ENCODE measurements at regions not wholly inside any gene's neighbourhood (a gene's known extent, or its start where the extent isn't known, plus 50 kb on each side); places are given as distances from the start of the nearest gene placed in this dataset.

DNA sequence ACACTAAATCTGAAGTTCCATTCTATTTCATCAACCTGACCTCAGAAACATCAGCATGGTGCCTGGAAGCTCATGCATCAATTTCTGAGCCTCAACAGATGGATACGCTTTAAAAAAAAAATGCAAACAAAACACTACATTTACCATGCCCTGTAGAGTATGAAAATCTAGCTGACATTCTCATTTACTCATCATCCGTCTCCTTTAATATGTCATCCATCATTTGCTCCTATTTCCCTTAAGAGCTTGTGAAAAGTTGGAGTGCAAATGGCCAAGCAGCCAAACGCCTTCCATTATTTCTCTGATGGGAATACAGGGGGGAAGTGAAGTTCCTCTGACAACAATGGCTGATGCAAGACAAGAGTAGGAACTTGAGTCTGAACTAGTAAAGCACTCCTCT lies 295.0 kb downstream of the TGFB2 start:
- Histone ChIP-seq H3K27ac (ENCODE audit: low read depth, low read length) (no peak overlapping the region), H3K36me3 (ENCODE audit: control insufficient read depth, insufficient read depth, low read length) (no peaks in the 10 kb centered on the region), H3K27me3 (ENCODE audit: control insufficient read depth, insufficient read depth, low read length) (no peaks in the 10 kb centered on the region), H3K9me3 (ENCODE audit: control insufficient read depth, insufficient read depth, low read depth, low read length) (no peaks in the 10 kb centered on the region), H3K4me1 (ENCODE audit: control insufficient read depth, insufficient read depth, low read length) (no peaks in the 10 kb centered on the region), H3K9ac (ENCODE audit: low read length) (no peak overlapping the region), H3K4me3 (ENCODE audit: low read depth, low read length) (no peak overlapping the region)

DNA sequence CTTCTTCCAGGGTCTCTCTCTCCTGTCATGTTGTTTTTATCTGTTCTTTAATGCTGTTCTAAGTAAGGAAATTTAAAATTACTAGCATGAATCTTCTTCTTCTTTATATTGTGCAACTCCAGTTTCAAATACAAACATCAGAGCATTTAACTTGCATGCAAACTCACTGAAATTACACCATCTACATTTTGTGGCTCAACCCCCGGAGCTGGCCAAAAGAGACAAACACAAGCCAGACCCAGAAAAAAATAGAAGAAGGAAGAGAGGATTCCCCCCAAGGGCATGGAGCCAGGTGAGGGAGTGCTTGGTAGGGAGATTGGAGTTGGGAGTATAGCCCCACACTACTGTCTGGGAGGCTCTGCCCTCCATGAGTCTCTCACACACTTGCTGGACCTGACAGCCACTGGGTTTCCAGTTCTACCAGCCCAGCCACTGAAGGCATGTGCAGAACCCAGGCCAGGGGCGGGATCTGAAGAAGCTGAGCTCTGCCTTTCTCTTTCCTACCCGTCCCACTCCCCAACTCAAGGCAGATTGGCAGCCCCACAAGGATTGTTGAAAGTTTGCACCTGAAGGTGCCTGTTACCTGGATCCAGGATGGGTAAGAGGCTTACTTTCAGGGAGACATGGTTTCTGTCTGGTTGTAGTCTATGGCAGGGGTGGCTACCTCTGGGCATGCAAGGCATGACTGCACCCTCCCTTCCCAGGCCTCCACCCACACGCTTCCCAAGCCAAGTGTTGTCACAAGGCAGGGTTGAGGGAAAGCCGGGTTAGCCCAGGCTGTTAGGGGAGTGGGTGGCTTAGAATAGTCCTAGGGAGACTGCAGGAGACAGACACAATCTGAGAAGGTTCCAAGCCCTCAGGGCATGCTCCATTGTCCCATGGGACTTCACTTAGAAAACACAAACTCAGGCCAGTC lies 297.2 kb downstream of the TGFB2 start:
- H3K4me1 ChIP-seq (ENCODE audit: control insufficient read depth, insufficient read depth, low read length) = no peaks in the 10 kb centered on the region
- no peaks in the 10 kb centered on the region for H3K27me3 ChIP-seq (ENCODE audit: control insufficient read depth, insufficient read depth, low read length)
- H3K4me3 ChIP-seq (ENCODE audit: low read depth, low read length) = no peak overlapping the region
- no peaks in the 10 kb centered on the region for H3K36me3 ChIP-seq (ENCODE audit: control insufficient read depth, insufficient read depth, low read length)
- H3K27ac ChIP-seq (ENCODE audit: low read depth, low read length) = no peak overlapping the region
- H3K9me3 ChIP-seq (ENCODE audit: control insufficient read depth, insufficient read depth, low read depth, low read length) = no peaks in the 10 kb centered on the region
- H3K9ac ChIP-seq (ENCODE audit: low read length) = no peak overlapping the region

DNA sequence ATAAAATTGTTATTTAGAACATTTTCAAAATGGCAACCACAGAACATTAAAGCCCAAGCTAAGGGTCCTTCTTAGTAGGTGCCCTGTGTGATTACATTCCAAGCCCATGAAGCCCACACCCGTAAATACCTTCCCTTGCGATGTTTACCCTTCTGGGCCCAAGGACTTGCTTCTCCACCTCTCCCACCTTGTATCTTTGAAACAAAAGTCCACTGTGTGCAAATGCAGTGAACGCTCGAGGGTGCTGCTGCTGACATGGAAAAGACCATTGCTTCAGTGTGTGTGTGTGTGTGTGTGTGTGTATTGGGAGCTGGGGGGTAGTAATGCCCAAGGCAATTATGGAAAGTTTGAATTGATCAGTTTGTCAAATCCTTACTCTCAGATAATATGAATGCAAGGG lies 298.1 kb downstream of the TGFB2 start:
- no peaks in the 10 kb centered on the region for H3K9me3 ChIP-seq (ENCODE audit: control insufficient read depth, insufficient read depth, low read depth, low read length)
- H3K27ac ChIP-seq (ENCODE audit: low read depth, low read length) = no peak overlapping the region
- H3K4me3 ChIP-seq (ENCODE audit: low read depth, low read length) = no peak overlapping the region
- H3K36me3 ChIP-seq (ENCODE audit: control insufficient read depth, insufficient read depth, low read length) = no peaks in the 10 kb centered on the region
- no peaks in the 10 kb centered on the region for H3K4me1 ChIP-seq (ENCODE audit: control insufficient read depth, insufficient read depth, low read length)
- no peaks in the 10 kb centered on the region for H3K27me3 ChIP-seq (ENCODE audit: control insufficient read depth, insufficient read depth, low read length)
- no peak overlapping the region for H3K9ac ChIP-seq (ENCODE audit: low read length)

DNA sequence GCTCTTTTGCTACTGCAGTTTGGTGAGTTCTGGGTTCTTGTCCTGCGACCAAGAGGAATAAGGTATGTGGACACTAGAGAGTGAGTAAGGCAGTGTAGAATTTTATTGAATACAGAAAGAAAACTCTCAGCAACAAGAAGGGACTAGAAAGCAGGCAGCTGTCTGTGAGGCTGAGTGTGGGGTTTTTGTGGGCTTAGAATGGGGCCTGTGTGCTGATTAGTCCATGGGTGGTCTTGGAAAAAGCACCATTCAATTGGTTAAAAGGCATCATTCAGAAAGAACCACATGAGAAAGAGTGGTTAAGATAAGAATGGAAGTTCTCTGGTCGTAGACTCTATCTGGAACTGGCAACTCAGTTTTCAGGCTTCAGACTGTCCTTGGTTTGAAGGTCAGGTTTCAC lies 298.8 kb downstream of the TGFB2 start:
- H3K4me1 ChIP-seq (ENCODE audit: control insufficient read depth, insufficient read depth, low read length) = no peaks in the 10 kb centered on the region
- H3K9me3 ChIP-seq (ENCODE audit: control insufficient read depth, insufficient read depth, low read depth, low read length) = no peaks in the 10 kb centered on the region
- H3K27ac ChIP-seq (ENCODE audit: low read depth, low read length) = no peak overlapping the region
- H3K9ac ChIP-seq (ENCODE audit: low read length) = no peak overlapping the region
- H3K4me3 ChIP-seq (ENCODE audit: low read depth, low read length) = no peak overlapping the region
- no peaks in the 10 kb centered on the region for H3K36me3 ChIP-seq (ENCODE audit: control insufficient read depth, insufficient read depth, low read length)
- no peaks in the 10 kb centered on the region for H3K27me3 ChIP-seq (ENCODE audit: control insufficient read depth, insufficient read depth, low read length)

DNA sequence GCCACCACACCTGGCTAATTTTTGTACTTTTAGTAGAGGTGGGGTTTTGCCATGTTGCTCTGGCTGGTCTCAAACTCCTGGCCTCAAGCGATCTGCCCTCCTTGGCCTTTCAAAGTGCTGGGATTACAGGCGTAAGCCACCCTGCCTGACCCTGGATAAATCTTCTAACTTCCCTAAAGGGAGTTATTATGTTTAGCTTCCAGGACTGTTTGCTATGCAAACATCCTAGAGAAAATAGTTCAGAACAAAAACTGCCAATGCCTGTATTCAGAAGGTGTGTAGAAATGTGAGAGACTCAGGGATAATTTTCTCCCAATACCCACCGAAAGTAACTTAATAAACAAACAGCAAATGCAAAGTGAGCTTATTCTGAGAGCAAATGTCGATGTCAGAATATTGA lies 301.2 kb downstream of the TGFB2 start:
- H3K27ac ChIP-seq (ENCODE audit: low read depth, low read length) = no peak overlapping the region
- no peaks in the 10 kb centered on the region for H3K4me1 ChIP-seq (ENCODE audit: control insufficient read depth, insufficient read depth, low read length)
- H3K9me3 ChIP-seq (ENCODE audit: control insufficient read depth, insufficient read depth, low read depth, low read length) = no peaks in the 10 kb centered on the region
- no peaks in the 10 kb centered on the region for H3K27me3 ChIP-seq (ENCODE audit: control insufficient read depth, insufficient read depth, low read length)
- H3K36me3 ChIP-seq (ENCODE audit: control insufficient read depth, insufficient read depth, low read length) = no peaks in the 10 kb centered on the region
- H3K9ac ChIP-seq (ENCODE audit: low read length) = no peak overlapping the region
- no peak overlapping the region for H3K4me3 ChIP-seq (ENCODE audit: low read depth, low read length)

DNA sequence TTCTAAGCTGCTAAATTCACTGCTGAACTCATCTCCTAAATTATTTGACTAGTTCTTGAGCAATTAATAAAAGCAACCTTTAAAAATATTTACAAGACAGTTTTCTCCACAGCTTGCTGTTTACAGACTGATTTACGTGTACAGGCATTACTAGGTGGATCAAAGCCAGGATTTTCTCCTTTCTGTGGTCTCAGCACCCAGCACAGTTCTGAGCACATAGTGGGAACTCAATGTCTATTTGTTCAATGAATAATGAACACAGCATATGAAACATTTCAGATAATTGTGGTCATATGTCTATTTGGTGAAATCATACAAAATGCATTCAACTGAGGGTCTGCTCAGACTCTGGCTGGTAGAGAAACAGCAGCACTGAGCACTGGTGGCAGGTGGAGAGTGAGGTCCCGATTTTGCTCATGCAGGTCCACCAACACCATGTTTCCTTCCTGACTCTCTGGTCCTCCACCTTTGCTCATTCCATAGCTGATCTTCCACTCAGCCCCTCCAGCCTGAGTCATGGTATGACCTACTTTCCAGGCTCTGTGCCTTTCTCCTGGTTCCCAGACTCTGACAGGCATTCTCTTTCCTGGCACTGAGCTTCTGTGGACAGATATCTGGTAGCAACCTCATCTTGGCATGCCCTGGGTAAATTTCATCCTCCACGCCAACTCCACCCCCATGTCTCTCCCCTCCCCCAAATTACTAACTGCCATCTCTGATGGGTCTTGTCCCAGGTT lies 311.3 kb downstream of the TGFB2 start:
- Histone ChIP-seq H3K9me3 (ENCODE audit: control insufficient read depth, insufficient read depth, low read depth, low read length) (no peaks in the 10 kb centered on the region), H3K27ac (ENCODE audit: low read depth, low read length) (no peak overlapping the region), H3K9ac (ENCODE audit: low read length) (no peak overlapping the region), H3K36me3 (ENCODE audit: control insufficient read depth, insufficient read depth, low read length) (no peaks in the 10 kb centered on the region), H3K27me3 (ENCODE audit: control insufficient read depth, insufficient read depth, low read length) (no peaks in the 10 kb centered on the region), H3K4me3 (ENCODE audit: low read depth, low read length) (no peak overlapping the region), H3K4me1 (ENCODE audit: control insufficient read depth, insufficient read depth, low read length) (no peaks in the 10 kb centered on the region)

DNA sequence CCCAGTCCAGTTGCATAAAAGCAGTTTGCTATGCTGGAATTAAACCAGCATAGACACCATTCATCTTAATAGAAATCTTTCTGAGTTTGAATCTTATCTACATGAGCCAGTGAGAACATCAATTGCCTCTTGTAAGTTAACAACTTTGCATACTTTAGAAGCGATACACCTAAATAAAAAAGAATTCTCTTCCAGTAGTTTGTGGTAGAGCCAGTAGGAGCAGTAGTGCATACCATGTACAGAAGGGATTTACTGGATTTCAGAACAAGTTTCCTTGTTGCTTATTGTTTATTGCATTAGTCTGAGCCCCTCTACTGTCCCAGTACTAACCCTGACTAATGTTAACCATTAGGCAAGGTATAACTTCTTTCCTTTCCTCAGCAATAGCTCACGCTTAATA lies 313.1 kb downstream of the TGFB2 start:
- no peak overlapping the region for H3K4me3 ChIP-seq (ENCODE audit: low read depth, low read length)
- no peaks in the 10 kb centered on the region for H3K9me3 ChIP-seq (ENCODE audit: control insufficient read depth, insufficient read depth, low read depth, low read length)
- H3K4me1 ChIP-seq (ENCODE audit: control insufficient read depth, insufficient read depth, low read length) = no peaks in the 10 kb centered on the region
- H3K9ac ChIP-seq (ENCODE audit: low read length) = no peak overlapping the region
- no peaks in the 10 kb centered on the region for H3K27me3 ChIP-seq (ENCODE audit: control insufficient read depth, insufficient read depth, low read length)
- no peaks in the 10 kb centered on the region for H3K36me3 ChIP-seq (ENCODE audit: control insufficient read depth, insufficient read depth, low read length)
- H3K27ac ChIP-seq (ENCODE audit: low read depth, low read length) = no peak overlapping the region

DNA sequence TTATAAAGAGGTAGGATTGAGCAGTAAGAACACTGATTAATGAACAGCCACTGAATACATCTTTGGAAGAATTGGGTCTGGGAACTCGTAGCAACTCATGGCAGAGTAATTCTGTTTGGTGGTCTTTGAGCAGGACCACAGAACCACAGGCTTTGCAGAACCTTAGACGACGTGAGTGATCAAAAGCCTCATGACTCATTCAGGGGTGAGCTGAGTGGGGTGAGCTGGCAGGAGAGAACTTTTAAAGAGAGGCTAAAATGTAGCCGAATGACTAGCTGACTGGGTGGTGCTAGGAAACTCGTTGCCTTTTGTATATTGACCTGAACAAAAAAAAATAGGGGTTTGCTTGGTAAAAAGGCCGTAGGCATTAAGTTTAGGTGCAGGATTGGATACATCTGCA lies 313.8 kb downstream of the TGFB2 start:
- Histone ChIP-seq H3K9ac (ENCODE audit: low read length) (no peak overlapping the region), H3K4me1 (ENCODE audit: control insufficient read depth, insufficient read depth, low read length) (no peaks in the 10 kb centered on the region), H3K27me3 (ENCODE audit: control insufficient read depth, insufficient read depth, low read length) (no peaks in the 10 kb centered on the region), H3K9me3 (ENCODE audit: control insufficient read depth, insufficient read depth, low read depth, low read length) (no peaks in the 10 kb centered on the region), H3K27ac (ENCODE audit: low read depth, low read length) (no peak overlapping the region), H3K4me3 (ENCODE audit: low read depth, low read length) (no peak overlapping the region), H3K36me3 (ENCODE audit: control insufficient read depth, insufficient read depth, low read length) (no peaks in the 10 kb centered on the region)

DNA sequence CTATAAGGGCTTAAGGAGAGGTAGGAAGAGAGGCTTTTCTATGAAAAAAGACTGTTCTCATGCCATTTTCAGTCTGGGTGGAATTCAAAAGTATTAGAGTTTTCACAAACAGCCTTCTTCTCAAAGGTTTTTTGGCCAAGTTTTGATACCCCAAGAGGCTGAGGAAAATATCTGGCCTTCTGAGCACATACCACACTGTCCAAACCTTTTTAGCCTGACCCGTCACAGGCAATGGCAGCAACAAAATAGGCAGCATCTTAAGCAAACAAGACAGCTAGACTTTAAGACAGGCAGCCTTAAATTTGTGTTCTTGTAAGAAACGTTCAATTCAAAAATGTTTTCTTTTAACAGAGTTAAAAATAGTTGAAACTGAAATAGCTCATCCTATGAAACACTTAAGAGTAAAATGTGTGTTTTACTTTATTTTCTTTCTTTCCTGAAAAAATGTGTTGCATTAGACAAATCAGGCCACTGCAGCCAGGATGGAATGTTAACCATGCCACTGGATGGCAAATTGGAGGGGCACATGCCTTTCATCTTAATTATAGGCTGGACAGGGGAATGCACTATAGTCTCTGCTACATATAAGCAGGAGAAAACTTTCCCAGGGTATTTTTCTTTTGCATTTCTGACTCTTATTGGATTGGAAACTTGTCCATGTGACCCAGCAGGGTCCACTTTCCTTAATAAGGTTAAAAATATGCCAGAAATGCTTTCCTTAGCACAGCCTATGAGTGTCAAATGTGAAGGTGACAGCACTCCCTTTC lies 315.0 kb downstream of the TGFB2 start:
- H3K4me1 ChIP-seq (ENCODE audit: control insufficient read depth, insufficient read depth, low read length) = no peaks in the 10 kb centered on the region
- no peak overlapping the region for H3K4me3 ChIP-seq (ENCODE audit: low read depth, low read length)
- peak overlapping the region; percentile 30 for H3K9ac ChIP-seq (ENCODE audit: low read length)
- H3K9me3 ChIP-seq (ENCODE audit: control insufficient read depth, insufficient read depth, low read depth, low read length) = no peaks in the 10 kb centered on the region
- no peaks in the 10 kb centered on the region for H3K36me3 ChIP-seq (ENCODE audit: control insufficient read depth, insufficient read depth, low read length)
- no peaks in the 10 kb centered on the region for H3K27me3 ChIP-seq (ENCODE audit: control insufficient read depth, insufficient read depth, low read length)
- H3K27ac ChIP-seq (ENCODE audit: low read depth, low read length) = peak overlapping the region; percentile 68; the same call in 1 of the 2 replicates

DNA sequence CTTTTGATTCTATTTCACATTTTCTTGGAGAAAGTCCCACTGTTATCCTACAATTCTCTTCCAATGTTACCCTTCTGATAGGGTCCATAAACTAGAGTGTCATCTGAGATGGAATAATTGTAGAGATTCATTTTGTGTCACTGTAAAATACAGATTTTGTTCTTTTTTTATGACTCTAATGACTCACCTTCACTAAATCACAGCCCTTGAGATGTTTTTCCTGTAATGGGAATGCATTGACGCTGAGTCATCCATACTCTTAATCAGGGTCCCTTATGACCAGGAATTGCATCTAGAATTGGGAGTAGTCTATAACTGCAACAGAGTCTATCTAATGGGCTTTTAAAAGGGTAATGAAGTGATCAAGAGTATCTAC lies 315.5 kb downstream of the TGFB2 start:
- Histone ChIP-seq H3K4me3 (ENCODE audit: low read depth, low read length) (no peak overlapping the region), H3K27me3 (ENCODE audit: control insufficient read depth, insufficient read depth, low read length) (no peaks in the 10 kb centered on the region), H3K4me1 (ENCODE audit: control insufficient read depth, insufficient read depth, low read length) (no peaks in the 10 kb centered on the region), H3K9ac (ENCODE audit: low read length) (peak overlapping the region; percentile 23), H3K36me3 (ENCODE audit: control insufficient read depth, insufficient read depth, low read length) (no peaks in the 10 kb centered on the region), H3K9me3 (ENCODE audit: control insufficient read depth, insufficient read depth, low read depth, low read length) (no peaks in the 10 kb centered on the region), H3K27ac (ENCODE audit: low read depth, low read length) (peak overlapping the region; percentile 68; the same call in 1 of the 2 replicates)

DNA sequence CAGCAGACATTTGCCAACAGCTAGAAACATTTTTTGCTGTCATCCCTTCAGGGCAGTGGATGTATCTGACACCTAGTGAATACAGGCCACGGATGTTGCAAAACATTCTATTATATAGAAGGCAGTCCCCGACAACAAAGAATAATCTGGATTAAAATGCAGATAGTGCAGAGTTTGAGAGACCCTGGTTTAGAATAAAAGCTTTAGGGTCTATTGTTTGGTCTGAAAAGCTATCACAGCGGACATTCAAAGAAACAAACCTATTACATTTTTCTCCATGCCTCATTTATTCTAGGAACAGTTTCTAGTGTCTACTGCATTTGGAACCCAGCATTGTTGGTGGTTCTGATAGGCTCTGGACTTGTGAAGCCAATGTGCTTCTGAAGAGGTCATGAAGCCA lies 316.3 kb downstream of the TGFB2 start:
- H3K9me3 ChIP-seq (ENCODE audit: control insufficient read depth, insufficient read depth, low read depth, low read length) = no peaks in the 10 kb centered on the region
- H3K36me3 ChIP-seq (ENCODE audit: control insufficient read depth, insufficient read depth, low read length) = no peaks in the 10 kb centered on the region
- H3K9ac ChIP-seq (ENCODE audit: low read length) = no peak overlapping the region
- no peak overlapping the region for H3K4me3 ChIP-seq (ENCODE audit: low read depth, low read length)
- no peaks in the 10 kb centered on the region for H3K27me3 ChIP-seq (ENCODE audit: control insufficient read depth, insufficient read depth, low read length)
- H3K27ac ChIP-seq (ENCODE audit: low read depth, low read length) = no peak overlapping the region
- no peaks in the 10 kb centered on the region for H3K4me1 ChIP-seq (ENCODE audit: control insufficient read depth, insufficient read depth, low read length)
